ENCODE measurements at regions not wholly inside any gene's neighbourhood (a gene's known extent, or its start where the extent isn't known, plus 50 kb on each side); places are given as distances from the start of the nearest gene placed in this dataset.

GRCh38 chr2:137772451-137772850 lies 191.8 kb upstream of the HNMT start:
- ChIA-PET SMC1A (ENCODE audit: uncharacterized antibody, unreplicated experiment) (no interaction called here), CTCF (no interaction called here), RAD21 (ENCODE audit: unreplicated experiment) (interaction anchor here (0.8 kb wide), 1 partner anchor 22 kb away, joined by 3 read pairs; no protein-coding TSS in a partner anchor), POLR2A (no interaction called here)
- Histone ChIP-seq H3K27me3 (replicated peaks in 1 of 2; ENCODE audit: control insufficient read depth in 2 of 2, insufficient read depth in 2 of 2, low read length in 1 of 2) (no peaks in the 10 kb centered on the region), H3K9ac (ENCODE audit: control insufficient read depth, insufficient read depth, low read length) (no peak overlapping the region), H2AFZ (ENCODE audit: control insufficient read depth, low read depth, low read length) (no peak overlapping the region), H3K36me3 (ENCODE audit: control insufficient read depth in 2 of 2, insufficient read depth in 2 of 2, low read length in 1 of 2) (no peaks in the 10 kb centered on the region), H3K9me3 (replicated peaks; ENCODE audit: control insufficient read depth, insufficient read depth, low read length) (no peaks in the 10 kb centered on the region), H3K4me3 (no peak overlapping the region), H3K27ac (ENCODE audit: control insufficient read depth, insufficient read depth) (no peak overlapping the region), H3K79me2 (ENCODE audit: control insufficient read depth, insufficient read depth, low read length) (no peaks in the 10 kb centered on the region), H3K4me1 (ENCODE audit: control insufficient read depth, insufficient read depth, low read length) (no peaks in the 10 kb centered on the region), H4K20me1 (ENCODE audit: control insufficient read depth, insufficient read depth) (no peaks in the 10 kb centered on the region), H3K4me2 (ENCODE audit: control insufficient read depth, insufficient read depth) (no peak overlapping the region)
- TF ChIP-seq ESRRA (IDR thresholded peaks at IDR 0.05; ENCODE audit: low read length), result no peak
- TF ChIP-seq ZNF687 (IDR thresholded peaks at IDR 0.05), result no peak
- no peak for TF ChIP-seq WRNIP1 (IDR thresholded peaks at IDR 0.05; ENCODE audit: borderline replicate concordance, low read depth, low read length)
- no peak for TF ChIP-seq SMC3 (IDR thresholded peaks at IDR 0.05; ENCODE audit: borderline replicate concordance, low read length)
- no peak for TF ChIP-seq ZZZ3 (IDR thresholded peaks at IDR 0.05; ENCODE audit: control insufficient read depth, insufficient read length, low read depth)
- no peak for TF ChIP-seq ZNF274 (IDR thresholded peaks at IDR 0.05; ENCODE audit: insufficient read depth, insufficient read length)
- TF ChIP-seq FOS (IDR thresholded peaks at IDR 0.05; ENCODE audit: borderline replicate concordance, extremely low read depth, insufficient read length), result no peak
- no peak for TF ChIP-seq RELA (IDR thresholded peaks at IDR 0.05; ENCODE audit: borderline replicate concordance, partially characterized antibody)
- TF ChIP-seq ZNF384 (IDR thresholded peaks at IDR 0.05; ENCODE audit: borderline replicate concordance, low read depth, low read length), result no peak
- TF ChIP-seq FOXK2 (IDR thresholded peaks at IDR 0.05), result no peak
- BruUV-seq (replicated peaks), result no TSS peak
- no peak for DNase-seq (ENCODE audit: low read depth, low spot score)
- intact Hi-C loops (cut with micrococcal nuclease; ENCODE audit: unreplicated experiment) (no loop called here), in situ Hi-C loops (cut with MboI) (no loop called here)
- no peak for ATAC-seq
- no peak for FAIRE-seq
- 0% methylated on average over 3 of the region's 3 CpGs for WGBS (ENCODE audit: insufficient coverage, insufficient replicate concordance, low lambda C conversion rate, missing lambda C conversion rate)
